Lung (tissue), 11 donors: ENCODE measurements at regions not wholly inside any gene's neighbourhood (a gene's known extent, or its start where the extent isn't known, plus 50 kb on each side); places are given as distances from the start of the nearest gene placed in this dataset.

Source experiments
- ATAC-seq: fragments of 200-7000 bp; cut with Tn5 transposase; one replicate; pipeline ENCODE4 v1.9.1; 2020; ENCODE audit warnings: moderate number of reproducible peaks; ENCODE audit not compliant: insufficient read depth, low FRiP score
- DNase-seq, 3 donors: peaks; one replicate each; pipeline ENCODE4 v3.0.0-alpha.2; 2013 to 2017
- H3K27ac ChIP-seq, 2 donors: one replicate each; pipeline ENCODE4 v1.5.1; 2013; ENCODE audit warnings: mild to moderate bottlenecking in 2 of 2, moderate library complexity in 2 of 2, control low read depth in 1 of 2, inconsistent platforms in 1 of 2, low read depth in 1 of 2, low read length in 1 of 2
- H3K27me3 ChIP-seq, 3 donors: one replicate each; pipeline ENCODE4 v1.5.1; 2013; ENCODE audit warnings: low read length in 2 of 3; ENCODE audit not compliant: control insufficient read depth in 3 of 3, insufficient read depth in 3 of 3
- H3K36me3 ChIP-seq, 4 donors: one replicate each; pipeline ENCODE4 v1.5.1; 2013; ENCODE audit warnings: low read length in 4 of 4, mild to moderate bottlenecking in 1 of 4, moderate library complexity in 1 of 4; ENCODE audit not compliant: control insufficient read depth in 4 of 4, insufficient read depth in 4 of 4
- H3K4me1 ChIP-seq, 5 donors: one replicate each; pipeline ENCODE4 v1.5.1; 2013; ENCODE audit warnings: low read length in 5 of 5, mild to moderate bottlenecking in 2 of 5, moderate library complexity in 1 of 5; ENCODE audit not compliant: control insufficient read depth in 5 of 5, insufficient read depth in 5 of 5
- H3K4me3 ChIP-seq: one replicate; pipeline ENCODE4 v1.5.1; 2013; ENCODE audit warnings: mild to moderate bottlenecking, control low read depth, moderate library complexity
- H3K9ac ChIP-seq, 2 donors: one replicate each; pipeline ENCODE4 v1.5.1; 2013; ENCODE audit warnings: low read length in 2 of 2, control low read depth in 1 of 2; ENCODE audit not compliant: insufficient read depth in 1 of 2
- H3K9me3 ChIP-seq, 4 donors: one replicate each; pipeline ENCODE4 v1.5.1; 2013; ENCODE audit warnings: low read length in 3 of 4, mild to moderate bottlenecking in 1 of 4, moderate library complexity in 1 of 4; ENCODE audit not compliant: control insufficient read depth in 4 of 4, insufficient read depth in 3 of 4
- CTCF ChIP-seq: IDR thresholded peaks from 2 replicates; pipeline ENCODE4 v1.5.1; 2012; ENCODE audit warnings: mild to moderate bottlenecking; ENCODE audit errors: control extremely low read depth, extremely low read depth
- WGBS, 2 donors: extraction: QIAGEN DNeasy Blood & Tissue Kit; methylation state at CpG; one replicate each; pipeline ENCODE4 v1.1.7; 2013; 5-methylcytosine and 5-hydroxymethylcytosine counted together
- donor health status: control.
- donor health status: control.
- donor health status: Bipolar disorder and iron deficiency.
- donor health status: healthy.
- donor health status: DM: yes; HTN: yes; CAD: no.

DNA sequence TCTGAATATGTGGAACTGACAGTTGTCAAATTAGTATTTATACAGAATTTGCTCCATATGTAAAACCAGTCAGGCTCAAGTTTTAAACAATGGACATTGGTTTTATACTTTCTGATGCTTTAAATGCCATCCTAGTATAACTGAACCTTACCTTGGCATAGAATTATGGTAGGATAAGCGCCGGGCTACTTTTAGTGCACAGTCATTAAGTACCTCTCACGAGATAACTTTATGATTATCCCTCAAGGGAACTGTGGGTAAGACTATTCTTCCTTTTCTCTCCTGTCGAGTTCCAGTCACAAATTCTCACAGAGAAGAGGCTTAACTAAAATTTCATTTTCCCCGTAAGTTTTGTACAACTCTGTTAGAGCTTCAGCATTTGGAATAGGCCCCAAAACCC lies 110.6 kb upstream of the PTPRK start:
- Histone ChIP-seq H3K4me3 (no peak overlapping the region), H3K36me3 (no peaks in the 10 kb centered on the region), H3K27ac (no peak overlapping the region), H3K27me3 (no peaks in the 10 kb centered on the region), H3K4me1 (no peaks in the 10 kb centered on the region), H3K9me3 (no peaks in the 10 kb centered on the region), H3K9ac (no peak overlapping the region)
- no peak for ATAC-seq
- DNase-seq: no peak
- 82 to 90% methylated on average over 5 of the region's 5 CpGs for WGBS, 2 donors
- no peak for TF ChIP-seq CTCF

GRCh38 chr6:128630213-128630612 lies 109.8 kb upstream of the PTPRK start:
- no peak overlapping the region for H3K9ac ChIP-seq

GRCh38 chr6:128617285-128617684 lies 96.9 kb upstream of the PTPRK start:
- H3K27me3 ChIP-seq: no peaks in the 10 kb centered on the region
- DNase-seq: no peak
- peaks cover 0 to 3% (median 0%) of the 10 kb centered on the region in 4 donors for H3K9me3 ChIP-seq
- H3K4me1 ChIP-seq: no peaks in the 10 kb centered on the region
- no peak overlapping the region for H3K4me3 ChIP-seq
- no peaks in the 10 kb centered on the region for H3K36me3 ChIP-seq
- no peak for TF ChIP-seq CTCF
- no peak overlapping the region for H3K9ac ChIP-seq
- 79 to 88% methylated on average over 1 of the region's 1 CpG for WGBS, 2 donors
- no peak for ATAC-seq
- H3K27ac ChIP-seq: no peak overlapping the region

More at GRCh38 chr6:128630213-128630612, 109.8 kb upstream of the PTPRK start:
- TF ChIP-seq CTCF: no peak
- WGBS, 2 donors: 91 to 92% methylated on average over 3 of the region's 3 CpGs
- no peaks in the 10 kb centered on the region for H3K36me3 ChIP-seq
- no peaks in the 10 kb centered on the region for H3K9me3 ChIP-seq
- ATAC-seq (no peak), DNase-seq (no peak)
- no peaks in the 10 kb centered on the region for H3K4me1 ChIP-seq
- no peak overlapping the region for H3K4me3 ChIP-seq
- no peak overlapping the region for H3K27ac ChIP-seq
- H3K27me3 ChIP-seq: no peaks in the 10 kb centered on the region

GRCh38 chr6:128616342-128616741 lies 95.9 kb upstream of the PTPRK start:
- no peak for TF ChIP-seq CTCF
- Histone ChIP-seq H3K4me1 (no peaks in the 10 kb centered on the region), H3K27ac (no peak overlapping the region), H3K27me3 (no peaks in the 10 kb centered on the region), H3K9me3 (peaks cover 0 to 3% (median 0%) of the 10 kb centered on the region in 4 donors), H3K4me3 (no peak overlapping the region), H3K9ac (no peak overlapping the region), H3K36me3 (no peaks in the 10 kb centered on the region)
- DNase-seq (no peak), ATAC-seq (no peak)
